HepG2 (cell line): ENCODE measurements at regions not wholly inside any gene's neighbourhood (a gene's known extent, or its start where the extent isn't known, plus 50 kb on each side); places are given as distances from the start of the nearest gene placed in this dataset.

ENCODE experiments used
- BHLHE40 ChIP-seq: IDR thresholded peaks from 2 replicates; pipeline ENCODE4 v1.6.1; 2011; ENCODE audit warnings: low read length, improper control_type of control experiment
- GFI1 ChIP-seq: sonication (generic); formaldehyde crosslinking; IDR thresholded peaks from 2 replicates; pipeline ENCODE4 v1.5.0; 2020; ENCODE audit warnings: missing genetic modification reagents, mild to moderate bottlenecking, borderline replicate concordance
- KDM2A ChIP-seq: sonication (generic); formaldehyde crosslinking; IDR thresholded peaks from 2 replicates; pipeline ENCODE4 v1.4.0; 2020; ENCODE audit warnings: low read depth, missing genetic modification reagents, borderline replicate concordance
- KDM6A ChIP-seq: IDR thresholded peaks from 2 replicates; pipeline ENCODE4 v1.6.1; 2016; ENCODE audit warnings: low read depth
- KLF6 ChIP-seq: IDR thresholded peaks from 2 replicates; pipeline ENCODE4 v1.8.0; 2016; ENCODE audit warnings: missing biosample characterization, missing genetic modification reagents
- MAF1 ChIP-seq: sonication (generic); formaldehyde crosslinking; IDR thresholded peaks from 2 replicates; pipeline ENCODE4 v1.5.0; 2020; ENCODE audit warnings: missing genetic modification reagents, borderline replicate concordance
- NCOR1 ChIP-seq: fragments of 200-600 bp; sonication (generic); IDR thresholded peaks from 2 replicates; pipeline ENCODE4 v1.7.0; 2017; ENCODE audit warnings: antibody characterized with exemption, low read length, borderline replicate concordance
- NFIC ChIP-seq: IDR thresholded peaks from 2 replicates; pipeline ENCODE4 v1.6.1; 2012; ENCODE audit warnings: mild to moderate bottlenecking, low read length, inconsistent platforms
- PATZ1 ChIP-seq: sonication (generic); formaldehyde crosslinking; IDR thresholded peaks from 2 replicates; pipeline ENCODE4 v1.4.0; 2020; ENCODE audit warnings: missing genetic modification reagents
- POGK ChIP-seq: sonication (generic); formaldehyde crosslinking; conservative IDR thresholded peaks from 2 replicates; pipeline ENCODE4 v1.8.0; 2022; ENCODE audit warnings: mild to moderate bottlenecking, moderate library complexity, missing genetic modification reagents
- RORA ChIP-seq: sonication (generic); formaldehyde crosslinking; IDR thresholded peaks from 2 replicates; pipeline ENCODE4 v1.5.0; 2020; ENCODE audit warnings: mild to moderate bottlenecking, missing genetic modification reagents, moderate library complexity
- SIX4 ChIP-seq: sonication (generic); formaldehyde crosslinking; IDR thresholded peaks from 2 replicates; pipeline ENCODE4 v1.4.0; 2020; ENCODE audit warnings: missing genetic modification reagents
- STAG1 ChIP-seq: sonication (generic); formaldehyde crosslinking; IDR thresholded peaks from 2 replicates; pipeline ENCODE4 v1.4.0; 2020; ENCODE audit warnings: missing genetic modification reagents
- TBX3 ChIP-seq: fragments of 450-650 bp; IDR thresholded peaks from 2 replicates; pipeline ENCODE4 v1.6.1; 2017; ENCODE audit warnings: antibody characterized with exemption, mild to moderate bottlenecking, inconsistent platforms, borderline replicate concordance
- UBTF ChIP-seq: sonication (generic); formaldehyde crosslinking; IDR thresholded peaks from 2 replicates; pipeline ENCODE4 v1.4.0; 2020; ENCODE audit warnings: mild to moderate bottlenecking, missing genetic modification reagents
- ZFX ChIP-seq: sonication (generic); formaldehyde crosslinking; IDR thresholded peaks from 2 replicates; pipeline ENCODE4 v1.4.0; 2020; ENCODE audit warnings: mild to moderate bottlenecking, low read depth, missing genetic modification reagents, moderate library complexity
- ZNF232 ChIP-seq: sonication (generic); formaldehyde crosslinking; IDR thresholded peaks from 2 replicates; pipeline ENCODE4 v1.4.0; 2020; ENCODE audit warnings: missing genetic modification reagents, borderline replicate concordance
- ZNF3 ChIP-seq: IDR thresholded peaks from 2 replicates; pipeline ENCODE4 v1.7.0; 2017; ENCODE audit warnings: inconsistent platforms
- ZNF343 ChIP-seq: sonication (generic); formaldehyde crosslinking; IDR thresholded peaks from 2 replicates; pipeline ENCODE4 v1.4.0; 2020; ENCODE audit warnings: mild to moderate bottlenecking, missing genetic modification reagents
- ZNF44 ChIP-seq: sonication (generic); formaldehyde crosslinking; IDR thresholded peaks from 2 replicates; pipeline ENCODE4 v1.5.1; 2020; ENCODE audit warnings: mild to moderate bottlenecking, missing genetic modification reagents
- ZNF446 ChIP-seq: sonication (generic); formaldehyde crosslinking; IDR thresholded peaks from 2 replicates; pipeline ENCODE4 v1.5.0; 2020; ENCODE audit warnings: mild to moderate bottlenecking, missing genetic modification reagents
- ZNF7 ChIP-seq: IDR thresholded peaks from 2 replicates; pipeline ENCODE4 v1.6.1; 2016; ENCODE audit warnings: missing biosample characterization, missing genetic modification reagents
- ZNF709 ChIP-seq: sonication (generic); formaldehyde crosslinking; IDR thresholded peaks from 2 replicates; pipeline ENCODE4 v1.5.0; 2020; ENCODE audit warnings: mild to moderate bottlenecking, missing genetic modification reagents
- ZNF781 ChIP-seq: sonication (generic); formaldehyde crosslinking; IDR thresholded peaks from 2 replicates; pipeline ENCODE4 v1.5.1; 2020; ENCODE audit warnings: borderline replicate concordance, mild to moderate bottlenecking, missing genetic modification reagents; ENCODE audit errors: not compliant biosample characterization
- ZNF792 ChIP-seq: IDR thresholded peaks from 2 replicates; pipeline ENCODE4 v1.6.1; 2016
- TF ChIP-seq, protein P1 (sequence below): sonication (generic); formaldehyde crosslinking; IDR thresholded peaks from 2 replicates; pipeline ENCODE4 v1.4.0; 2020; ENCODE audit warnings: missing genetic modification reagents; ENCODE audit errors: not compliant biosample characterization

DNA sequence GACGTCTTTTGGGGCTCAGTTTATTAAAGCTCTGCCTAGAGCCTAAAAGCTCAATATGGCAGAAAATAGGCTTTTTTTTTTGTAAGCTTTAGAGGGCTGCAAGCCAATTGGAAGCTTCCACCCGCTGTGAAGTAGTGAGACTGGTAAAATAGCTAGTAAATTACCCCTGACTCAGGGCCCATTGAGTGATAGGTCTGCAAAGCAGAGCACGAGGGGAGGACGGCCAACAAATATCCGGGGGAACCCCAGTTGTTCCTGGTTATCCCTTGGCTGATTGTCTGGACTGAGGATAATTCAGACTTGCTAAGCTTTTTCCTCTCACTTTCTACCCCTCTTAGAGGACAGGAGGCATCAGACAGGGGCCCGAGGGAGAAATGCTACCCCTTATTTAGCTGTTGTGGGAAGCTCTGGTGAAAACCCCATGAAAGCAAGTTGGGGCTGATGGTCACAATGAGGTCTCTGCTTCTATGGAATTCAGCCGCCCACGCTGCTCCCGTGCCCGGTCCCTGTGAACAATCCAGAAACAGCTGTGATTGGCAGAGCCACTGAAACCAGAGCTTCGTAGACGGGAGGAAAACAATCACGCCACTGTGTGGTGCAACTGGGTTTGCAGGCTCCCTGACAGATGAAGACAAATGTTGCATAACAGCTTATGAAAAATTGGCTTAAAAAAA, 141.9 kb upstream of the LGALSL start (continued):
- TF ChIP-seq PATZ1 (no peak), ZNF343 (CRISPR knock-in tag) (no peak), TBX3 (no peak), ZNF446 (CRISPR knock-in tag) (no peak), ZNF709 (no peak), ZNF232 (CRISPR knock-in tag) (no peak), NCOR1 (no peak), KLF6 (CRISPR knock-in tag) (no peak), MAF1 (no peak), ZNF3 (no peak), BHLHE40 (peak; percentile 93), POGK (CRISPR knock-in tag) (no peak), STAG1 (CRISPR knock-in tag) (peak; percentile 78), NFIC (no peak), KDM2A (CRISPR knock-in tag) (peak; percentile 35; the same call in 1 of the 2 replicates), GFI1 (CRISPR knock-in tag) (no peak; the same call in 1 of the 2 replicates), KDM6A (CRISPR knock-in tag) (no peak), RORA (CRISPR knock-in tag) (no peak), ZNF781 (CRISPR knock-in tag) (no peak), ZNF44 (CRISPR knock-in tag) (no peak), ZNF792 (CRISPR knock-in tag) (no peak), ZFX (no peak), UBTF (CRISPR knock-in tag) (peak; percentile 40; the same call in 1 of the 2 replicates), SIX4 (CRISPR knock-in tag) (peak; percentile 84), ZNF7 (CRISPR knock-in tag) (no peak)
- TF ChIP-seq, protein P1, sequence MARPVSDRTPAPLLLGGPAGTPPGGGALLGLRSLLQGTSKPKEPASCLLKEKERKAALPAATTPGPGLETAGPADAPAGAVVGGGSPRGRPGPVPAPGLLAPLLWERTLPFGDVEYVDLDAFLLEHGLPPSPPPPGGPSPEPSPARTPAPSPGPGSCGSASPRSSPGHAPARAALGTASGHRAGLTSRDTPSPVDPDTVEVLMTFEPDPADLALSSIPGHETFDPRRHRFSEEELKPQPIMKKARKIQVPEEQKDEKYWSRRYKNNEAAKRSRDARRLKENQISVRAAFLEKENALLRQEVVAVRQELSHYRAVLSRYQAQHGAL (CRISPR knock-in tag): no peak
